A172 (cell line): ENCODE measurements at regions not wholly inside any gene's neighbourhood (a gene's known extent, or its start where the extent isn't known, plus 50 kb on each side); places are given as distances from the start of the nearest gene placed in this dataset.
"Not testable (repeated sequence)": the region's sequence is repeated elsewhere in the genome, so short reads cannot be mapped to it uniquely, and the experiment has no call there.

Experiments used
- DNase-seq: peaks from one replicate; pipeline ENCODE4 v3.0.0-alpha.2; 2015; ENCODE audit warnings: low spot score

- not testable (repeated sequence) for DNase-seq
Observed at GRCh38 chr1:146510248-146510983, 281.6 kb upstream of the NOTCH2NLA start.

GRCh38 chr1:146504121-146504520 lies 275.3 kb upstream of the NOTCH2NLA start:
- not testable (repeated sequence) for DNase-seq

GRCh38 chr1:146487555-146487954 lies 258.7 kb upstream of the NOTCH2NLA start:
- not testable (repeated sequence) for DNase-seq

GRCh38 chr1:146487155-146487554 lies 258.3 kb upstream of the NOTCH2NLA start:
- not testable (repeated sequence) for DNase-seq

GRCh38 chr1:146486300-146487014 lies 257.6 kb upstream of the NOTCH2NLA start:
- DNase-seq, result not testable (repeated sequence)

- DNase-seq, result not testable (repeated sequence)
Observed at GRCh38 chr1:146484195-146484594, 255.4 kb upstream of the NOTCH2NLA start.

GRCh38 chr1:146479188-146479587 lies 250.4 kb upstream of the NOTCH2NLA start:
- DNase-seq, result peak; percentile 58

- DNase-seq, result peak; percentile 10
Observed at GRCh38 chr1:146478125-146478720, 249.4 kb upstream of the NOTCH2NLA start.

GRCh38 chr1:146475086-146475485 lies 246.3 kb upstream of the NOTCH2NLA start:
- not testable (repeated sequence) for DNase-seq

GRCh38 chr1:146474216-146474615 lies 245.4 kb upstream of the NOTCH2NLA start:
- DNase-seq, result not testable (repeated sequence)

- DNase-seq, result peak; percentile 11
Observed at GRCh38 chr1:146472192-146472861, 243.5 kb upstream of the NOTCH2NLA start.

- DNase-seq, result not testable (repeated sequence)
Observed at GRCh38 chr1:146459939-146460338, 231.1 kb upstream of the NOTCH2NLA start.

- DNase-seq, result not testable (repeated sequence)
Observed at GRCh38 chr1:146459308-146459707, 230.5 kb upstream of the NOTCH2NLA start.

- not testable (repeated sequence) for DNase-seq
Observed at GRCh38 chr1:146448877-146449246, 220.0 kb upstream of the NOTCH2NLA start.

- not testable (repeated sequence) for DNase-seq
Observed at GRCh38 chr1:146448212-146448876, 219.5 kb upstream of the NOTCH2NLA start.

GRCh38 chr1:146443871-146444222 lies 215.0 kb upstream of the NOTCH2NLA start:
- DNase-seq, result not testable (repeated sequence)

GRCh38 chr1:146443088-146443870 lies 214.5 kb upstream of the NOTCH2NLA start:
- DNase-seq, result not testable (repeated sequence)

- peak; percentile 11 for DNase-seq
Observed at GRCh38 chr1:146438543-146438942, 209.7 kb upstream of the NOTCH2NLA start.

GRCh38 chr1:146416642-146417041 lies 187.8 kb upstream of the NOTCH2NLA start:
- not testable (repeated sequence) for DNase-seq

GRCh38 chr1:146415017-146415416 lies 186.2 kb upstream of the NOTCH2NLA start:
- not testable (repeated sequence) for DNase-seq

- DNase-seq, result peak; percentile 66
Observed at GRCh38 chr1:146413911-146414310, 185.1 kb upstream of the NOTCH2NLA start.
